Stimulated activated CD4-positive, alpha-beta T cell treated with anti-CD3 and anti-CD28 coated beads, Interleukin-2, amount 100 ng/mL, for 24 hours (primary cell): ENCODE measurements at regions not wholly inside any gene's neighbourhood (a gene's known extent, or its start where the extent isn't known, plus 50 kb on each side); places are given as distances from the start of the nearest gene placed in this dataset.

Experiments
- DNase-seq, 2 donors: peaks; one replicate each; pipeline ENCODE4 v3.0.0-alpha.2; 2020

DNA sequence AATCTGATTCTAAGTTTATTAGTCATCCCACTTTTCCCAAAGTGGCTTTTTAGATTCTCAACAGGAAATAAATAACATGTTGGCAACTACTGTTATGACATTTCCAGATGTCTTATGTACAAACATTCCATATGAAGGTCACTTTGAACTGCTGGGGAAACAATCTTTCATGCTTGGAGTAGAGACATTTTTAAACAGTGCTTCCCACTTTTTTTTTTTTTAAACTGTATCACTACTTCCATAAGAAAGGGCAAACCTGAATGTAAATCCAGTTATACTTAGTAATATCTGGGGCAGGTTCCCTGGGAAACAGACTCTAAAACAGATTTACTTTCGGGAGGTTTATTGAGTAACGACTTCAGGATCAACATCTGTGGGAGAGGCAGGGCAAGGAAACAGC lies 473.8 kb downstream of the TAFA4 start:
- DNase-seq, result no peak

- no peak for DNase-seq
Measured at GRCh38 chr3:68448510-68449383, 483.6 kb downstream of the TAFA4 start.

DNA sequence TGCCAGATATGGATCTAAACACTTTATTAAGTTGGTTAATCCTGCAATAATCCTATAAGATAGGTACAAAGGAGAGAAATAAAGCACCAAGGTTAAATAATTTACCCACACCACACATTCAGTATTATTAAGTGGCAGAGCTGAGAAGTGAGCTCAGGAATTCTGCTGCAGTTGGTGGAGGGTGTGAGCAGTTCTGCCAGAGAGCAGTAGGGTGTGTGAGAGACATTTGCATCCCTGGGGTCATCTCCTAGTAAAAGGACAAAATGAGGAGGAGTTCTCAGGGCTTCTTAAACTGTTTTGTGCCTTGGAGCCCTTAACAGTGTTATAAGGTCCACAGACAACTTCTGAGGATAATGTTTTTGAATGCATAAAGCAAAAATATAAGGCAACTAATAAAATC lies 484.5 kb downstream of the TAFA4 start:
- DNase-seq, result no peak

DNA sequence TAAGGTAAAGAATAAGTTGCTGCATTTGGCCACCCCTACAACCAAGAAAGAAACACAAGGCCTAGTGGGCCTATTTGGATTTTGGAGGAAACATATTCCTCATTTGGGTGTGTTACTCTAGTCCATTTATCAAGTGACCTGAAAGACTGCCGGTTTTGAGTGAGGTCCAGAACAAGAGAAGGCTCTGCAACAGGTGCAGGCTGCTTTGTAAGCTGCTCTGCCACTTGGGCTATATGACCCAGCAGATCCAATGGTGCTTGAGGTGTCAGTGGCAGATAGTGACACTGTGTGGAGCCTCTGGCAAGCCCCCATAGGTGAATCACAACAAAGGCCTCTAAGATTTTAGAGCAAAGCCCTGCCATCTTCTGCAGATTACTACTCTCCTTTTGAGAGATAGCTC lies 491.3 kb downstream of the TAFA4 start:
- DNase-seq, result no peak

- DNase-seq, result no peak
Measured at GRCh38 chr3:68436619-68437401, 495.5 kb downstream of the TAFA4 start.

GRCh38 chr3:68428495-68428894 lies 503.9 kb downstream of the TAFA4 start:
- DNase-seq, result no peak

- no peak for DNase-seq
Measured at GRCh38 chr3:68424796-68425460, 507.4 kb downstream of the TAFA4 start.

DNA sequence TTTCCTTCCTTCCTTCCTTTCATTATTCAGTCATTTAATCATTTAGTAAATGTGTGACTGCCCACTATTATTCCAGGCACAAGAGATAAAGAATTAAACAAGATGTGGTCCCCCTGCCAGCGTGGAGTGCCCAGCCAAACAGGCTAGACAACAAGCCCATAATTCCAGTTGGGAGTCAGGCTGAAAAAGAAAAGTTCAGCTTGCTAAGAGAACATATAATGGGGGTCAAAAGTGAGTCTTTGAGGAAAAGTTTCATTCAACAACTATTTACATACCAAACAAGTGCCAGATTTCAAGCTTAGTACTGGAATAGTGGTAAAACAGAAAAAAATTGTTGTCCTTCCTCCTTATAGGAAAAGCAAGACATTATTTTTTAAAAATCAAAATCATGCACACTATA lies 523.7 kb downstream of the TAFA4 start:
- DNase-seq, result no peak

GRCh38 chr3:68403741-68404140 lies 528.6 kb downstream of the TAFA4 start:
- no peak for DNase-seq

DNA sequence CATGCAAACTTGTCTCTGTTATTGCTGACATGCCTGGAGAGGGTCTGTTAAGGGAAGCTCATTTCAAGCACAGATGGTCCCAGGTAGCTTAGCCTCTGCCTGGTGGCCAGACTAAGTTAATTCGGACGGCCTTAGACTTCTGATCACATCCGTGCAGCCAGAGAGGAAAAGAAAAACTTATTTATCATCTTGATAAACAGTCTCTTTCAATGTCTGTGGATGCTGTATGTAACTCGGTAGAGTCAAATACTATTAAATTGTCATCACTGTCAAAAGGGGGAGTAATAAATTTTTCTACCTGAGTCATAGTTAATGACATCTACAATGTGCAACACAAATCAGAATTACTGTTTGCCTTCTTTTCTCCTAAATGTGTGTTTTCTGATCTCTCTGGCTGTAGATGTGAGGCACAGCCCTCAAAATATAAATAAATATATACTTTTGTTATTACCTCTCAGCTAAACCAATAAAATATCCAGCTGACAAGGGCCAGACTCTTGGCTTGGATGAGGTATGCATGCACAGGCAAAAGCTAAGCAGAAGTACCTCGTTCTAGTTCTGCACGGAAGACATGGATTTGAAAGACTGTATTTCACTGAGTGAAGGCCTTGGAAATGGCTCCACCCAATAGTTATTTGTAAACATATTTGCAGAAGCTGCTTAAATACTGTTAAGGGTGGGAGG lies 530.0 kb downstream of the TAFA4 start:
- no peak for DNase-seq

DNA sequence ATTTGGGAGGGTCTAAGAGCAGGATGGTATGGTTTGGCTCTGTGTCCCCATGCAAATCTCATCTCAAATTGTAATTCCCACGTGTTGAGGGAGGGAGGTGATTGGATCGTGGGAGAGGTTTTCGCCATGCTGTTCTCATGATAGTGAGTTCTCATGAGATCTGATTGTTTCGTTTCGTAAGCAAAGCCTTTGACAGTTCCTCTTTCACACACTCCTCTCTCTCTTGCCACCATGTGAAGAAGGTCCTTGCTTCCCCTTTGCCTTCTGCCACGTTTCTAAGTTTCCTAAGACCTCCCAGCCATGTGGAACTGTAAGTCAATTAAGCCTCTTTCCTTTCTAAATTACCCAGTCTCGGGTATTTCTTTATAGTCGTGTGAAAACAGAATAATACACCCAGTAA lies 553.7 kb downstream of the TAFA4 start:
- DNase-seq, result no peak

DNA sequence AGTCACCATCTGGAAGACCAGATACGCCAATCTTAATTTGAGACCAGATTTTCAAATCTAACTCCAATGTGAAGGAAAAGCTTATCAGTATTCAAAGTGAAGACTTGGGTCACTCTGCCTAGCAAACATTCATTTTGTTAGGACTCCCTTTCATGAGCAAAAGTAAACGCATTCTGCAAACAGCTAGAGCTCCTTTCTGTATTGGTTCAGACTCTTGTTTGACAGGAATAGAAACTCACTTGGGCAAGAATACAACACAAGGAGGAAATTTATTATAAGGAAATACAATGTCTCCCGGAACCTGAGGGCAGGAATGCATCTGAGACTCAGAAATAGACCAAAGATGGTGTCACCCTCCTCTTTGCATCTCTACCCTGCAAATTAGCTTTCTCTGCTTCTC lies 558.6 kb downstream of the TAFA4 start:
- DNase-seq, result no peak

GRCh38 chr3:68363796-68364195 lies 568.6 kb downstream of the TAFA4 start:
- DNase-seq, result no peak

- DNase-seq, result no peak
Measured at GRCh38 chr3:68360492-68360891, 571.9 kb downstream of the TAFA4 start.

GRCh38 chr3:68345781-68346180 lies 586.6 kb downstream of the TAFA4 start:
- DNase-seq, result no peak

DNA sequence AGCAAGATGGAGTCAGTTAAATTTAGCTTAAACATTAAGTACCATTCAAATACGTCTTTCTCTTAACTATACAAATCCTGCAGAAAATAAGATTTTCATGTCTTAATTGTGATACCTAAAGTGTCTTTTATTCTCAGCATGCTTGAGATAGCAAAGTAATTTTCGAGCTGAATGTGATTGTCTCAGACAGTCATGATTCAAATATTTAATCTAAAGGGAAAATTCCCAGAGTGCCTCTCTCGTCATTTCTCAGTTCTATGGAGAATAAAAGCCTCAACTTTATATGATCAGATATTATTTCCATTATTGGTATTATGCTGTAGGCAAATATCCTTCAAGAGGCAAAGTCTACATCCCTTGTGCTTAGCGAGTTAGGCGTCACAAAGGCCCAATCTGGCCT lies 589.9 kb downstream of the TAFA4 start:
- no peak for DNase-seq

DNA sequence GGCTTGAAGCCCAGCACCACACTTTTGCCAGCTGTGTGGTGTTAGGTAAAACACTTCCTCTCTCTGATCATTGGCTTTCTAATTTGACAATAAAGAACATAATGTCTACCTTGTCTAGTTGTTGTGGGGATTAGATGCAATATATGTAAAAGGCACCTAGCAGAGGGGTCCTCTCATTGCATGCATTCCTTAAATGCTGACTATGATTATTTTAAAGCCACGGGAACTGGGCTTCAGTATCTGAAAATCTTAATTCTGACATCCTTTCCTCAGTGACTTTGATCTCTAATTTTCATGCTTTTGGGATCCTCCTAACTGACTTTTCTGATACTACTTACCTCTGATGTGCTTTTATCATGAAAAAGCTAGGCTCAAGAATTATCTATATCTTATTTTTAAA lies 596.3 kb downstream of the TAFA4 start:
- no peak for DNase-seq

GRCh38 chr3:68334367-68334986 lies 597.9 kb downstream of the TAFA4 start:
- DNase-seq, result no peak

GRCh38 chr3:68328049-68328448 lies 604.3 kb downstream of the TAFA4 start:
- DNase-seq, result no peak

DNA sequence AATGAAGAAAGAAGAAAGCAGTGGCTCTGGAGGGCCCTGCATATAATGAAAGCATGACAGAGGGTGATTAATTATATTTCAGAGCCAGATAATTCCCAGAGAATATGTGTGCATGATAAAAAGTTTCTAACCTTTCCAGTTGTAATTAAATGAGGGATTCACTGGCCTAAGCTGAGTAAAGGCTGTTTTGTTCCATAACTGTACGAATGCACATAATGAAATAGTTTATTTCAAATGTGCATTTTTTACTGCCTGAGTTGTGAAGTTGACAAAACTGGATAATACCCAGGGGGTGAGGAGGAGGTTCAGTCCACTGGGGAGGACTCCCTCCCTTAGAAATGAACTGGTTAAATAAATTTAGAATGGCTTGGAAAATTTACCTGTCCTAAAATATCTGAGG lies 616.4 kb downstream of the TAFA4 start:
- DNase-seq, result no peak

DNA sequence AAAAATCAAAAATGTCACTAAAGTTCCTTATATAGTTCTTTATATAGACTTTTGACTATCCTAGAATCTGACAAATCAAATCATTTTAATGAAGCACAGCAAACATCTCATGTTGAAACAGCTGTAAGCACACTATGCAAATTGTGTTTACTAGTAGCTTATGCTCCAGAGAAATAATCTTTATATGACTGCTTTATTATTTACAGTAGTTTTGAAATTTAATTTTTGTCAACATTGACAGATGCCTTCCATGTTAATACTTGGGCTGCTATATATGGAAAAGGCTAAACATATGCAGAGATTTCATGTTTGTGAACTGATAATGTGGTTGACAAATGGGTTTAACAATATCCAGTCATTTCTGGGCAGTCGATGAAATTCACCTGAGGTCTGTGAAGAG lies 616.8 kb downstream of the TAFA4 start:
- no peak for DNase-seq

GRCh38 chr3:68306571-68306970 lies 625.8 kb downstream of the TAFA4 start:
- DNase-seq, result peak; percentile 1 to 18

- no peak for DNase-seq
Measured at GRCh38 chr3:68295457-68295856, 636.9 kb downstream of the TAFA4 start.
